ENCODE measurements at regions not wholly inside any gene's neighbourhood (a gene's known extent, or its start where the extent isn't known, plus 50 kb on each side); places are given as distances from the start of the nearest gene placed in this dataset.

GRCh38 chr1:163673759-163674151 lies 352.0 kb downstream of the NUF2 start (continued):
- TF ChIP-seq ATF3 (IDR thresholded peaks at IDR 0.05; ENCODE audit: borderline replicate concordance, extremely low read depth, low read depth, low read length) (no peak), ZNF207 (IDR thresholded peaks at IDR 0.05; ENCODE audit: borderline replicate concordance) (no peak), NKRF (conservative IDR thresholded peaks at IDR 0.05) (no peak)

GRCh38 chr1:163674236-163674635 lies 352.5 kb downstream of the NUF2 start:
- H3K9ac ChIP-seq (ENCODE audit: control insufficient read depth, insufficient read depth, low read length), result no peak overlapping the region
- FAIRE-seq (no peak), ATAC-seq (no peak), DNase-seq (ENCODE audit: low read depth, low spot score) (no peak)
- in situ Hi-C loops (cut with MboI), result no loop called here
- no peak overlapping the region for H2AFZ ChIP-seq (ENCODE audit: control insufficient read depth, low read depth, low read length)
- H3K4me3 ChIP-seq, result no peak overlapping the region
- no peaks in the 10 kb centered on the region for H3K4me1 ChIP-seq (ENCODE audit: control insufficient read depth, insufficient read depth, low read length)
- ChIA-PET RAD21 (ENCODE audit: unreplicated experiment) (no interaction called here), POLR2A (no interaction called here), CTCF (no interaction called here), SMC1A (ENCODE audit: uncharacterized antibody, unreplicated experiment) (no interaction called here)
- intact Hi-C loops (cut with micrococcal nuclease; ENCODE audit: unreplicated experiment), result no loop called here
- no TSS peak for BruUV-seq (replicated peaks)
- 76% methylated on average over 1 of the region's 1 CpG for WGBS (ENCODE audit: insufficient coverage, insufficient replicate concordance, low lambda C conversion rate, missing lambda C conversion rate)
- H3K27me3 ChIP-seq (replicated peaks in 1 of 2; ENCODE audit: control insufficient read depth in 2 of 2, insufficient read depth in 2 of 2, low read length in 1 of 2), result no peaks in the 10 kb centered on the region
- H3K79me2 ChIP-seq (ENCODE audit: control insufficient read depth, insufficient read depth, low read length), result no peaks in the 10 kb centered on the region
- TF ChIP-seq ATF7 (IDR thresholded peaks at IDR 0.05; ENCODE audit: low read depth) (no peak), PML (IDR thresholded peaks at IDR 0.05; ENCODE audit: low read length) (no peak), IRF4 (IDR thresholded peaks at IDR 0.05; ENCODE audit: low read depth, low read length) (no peak), EZH2 (IDR thresholded peaks at IDR 0.05; ENCODE audit: borderline replicate concordance, control insufficient read depth, low read depth, low read length) (no peak), FOXM1 (IDR thresholded peaks at IDR 0.05; ENCODE audit: low read depth, low read length) (no peak), TCF7 (IDR thresholded peaks at IDR 0.05; ENCODE audit: borderline replicate concordance) (no peak)
- TF ChIP-seq, protein P1, sequence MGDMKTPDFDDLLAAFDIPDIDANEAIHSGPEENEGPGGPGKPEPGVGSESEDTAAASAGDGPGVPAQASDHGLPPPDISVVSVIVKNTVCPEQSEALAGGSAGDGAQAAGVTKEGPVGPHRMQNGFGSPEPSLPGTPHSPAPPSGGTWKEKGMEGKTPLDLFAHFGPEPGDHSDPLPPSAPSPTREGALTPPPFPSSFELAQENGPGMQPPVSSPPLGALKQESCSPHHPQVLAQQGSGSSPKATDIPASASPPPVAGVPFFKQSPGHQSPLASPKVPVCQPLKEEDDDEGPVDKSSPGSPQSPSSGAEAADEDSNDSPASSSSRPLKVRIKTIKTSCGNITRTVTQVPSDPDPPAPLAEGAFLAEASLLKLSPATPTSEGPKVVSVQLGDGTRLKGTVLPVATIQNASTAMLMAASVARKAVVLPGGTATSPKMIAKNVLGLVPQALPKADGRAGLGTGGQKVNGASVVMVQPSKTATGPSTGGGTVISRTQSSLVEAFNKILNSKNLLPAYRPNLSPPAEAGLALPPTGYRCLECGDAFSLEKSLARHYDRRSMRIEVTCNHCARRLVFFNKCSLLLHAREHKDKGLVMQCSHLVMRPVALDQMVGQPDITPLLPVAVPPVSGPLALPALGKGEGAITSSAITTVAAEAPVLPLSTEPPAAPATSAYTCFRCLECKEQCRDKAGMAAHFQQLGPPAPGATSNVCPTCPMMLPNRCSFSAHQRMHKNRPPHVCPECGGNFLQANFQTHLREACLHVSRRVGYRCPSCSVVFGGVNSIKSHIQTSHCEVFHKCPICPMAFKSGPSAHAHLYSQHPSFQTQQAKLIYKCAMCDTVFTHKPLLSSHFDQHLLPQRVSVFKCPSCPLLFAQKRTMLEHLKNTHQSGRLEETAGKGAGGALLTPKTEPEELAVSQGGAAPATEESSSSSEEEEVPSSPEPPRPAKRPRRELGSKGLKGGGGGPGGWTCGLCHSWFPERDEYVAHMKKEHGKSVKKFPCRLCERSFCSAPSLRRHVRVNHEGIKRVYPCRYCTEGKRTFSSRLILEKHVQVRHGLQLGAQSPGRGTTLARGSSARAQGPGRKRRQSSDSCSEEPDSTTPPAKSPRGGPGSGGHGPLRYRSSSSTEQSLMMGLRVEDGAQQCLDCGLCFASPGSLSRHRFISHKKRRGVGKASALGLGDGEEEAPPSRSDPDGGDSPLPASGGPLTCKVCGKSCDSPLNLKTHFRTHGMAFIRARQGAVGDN (IDR thresholded peaks at IDR 0.05), result no peak
- no peak overlapping the region for H3K4me2 ChIP-seq (ENCODE audit: control insufficient read depth, insufficient read depth)
- no peak overlapping the region for H3K27ac ChIP-seq (ENCODE audit: control insufficient read depth, insufficient read depth)
- H3K9me3 ChIP-seq (replicated peaks; ENCODE audit: control insufficient read depth, insufficient read depth, low read length), result no peaks in the 10 kb centered on the region
- no peaks in the 10 kb centered on the region for H3K36me3 ChIP-seq (ENCODE audit: control insufficient read depth in 2 of 2, insufficient read depth in 2 of 2, low read length in 1 of 2)
- no peaks in the 10 kb centered on the region for H4K20me1 ChIP-seq (ENCODE audit: control insufficient read depth, insufficient read depth)
